Mucosa of descending colon (tissue), 3 donors: ENCODE measurements at regions not wholly inside any gene's neighbourhood (a gene's known extent, or its start where the extent isn't known, plus 50 kb on each side); places are given as distances from the start of the nearest gene placed in this dataset.

Experiments
- ATAC-seq: fragments of 200-7000 bp; cut with Tn5 transposase; one replicate; pipeline ENCODE4 v1.9.1; 2020; ENCODE audit warnings: mild to moderate bottlenecking, moderate library complexity
- DNase-seq, 3 donors: peaks; one replicate each; pipeline ENCODE4 v3.0.0-alpha.2; 2020
- H3K36me3 ChIP-seq: fragments of 200-600 bp; one replicate; pipeline ENCODE4 v1.8.0; 2021; ENCODE audit warnings: low read depth, mild to moderate bottlenecking
- H3K4me1 ChIP-seq: fragments of 200-600 bp; one replicate; pipeline ENCODE4 v1.8.0; 2021; ENCODE audit warnings: low read depth, mild to moderate bottlenecking
- H3K4me3 ChIP-seq: fragments of 200-600 bp; one replicate; pipeline ENCODE4 v1.8.0; 2021; ENCODE audit warnings: mild to moderate bottlenecking
- H3K9me3 ChIP-seq: fragments of 200-600 bp; one replicate; pipeline ENCODE4 v1.8.0; 2021; ENCODE audit warnings: mild to moderate bottlenecking
- intact Hi-C, 2 donors: fragments of 100-400 bp; cut with DNase I in 1 of 2; cut with micrococcal nuclease in 1 of 2; formaldehyde crosslinking; loops; one replicate each; pipeline versions ENCODE4 v1.11.0 to v1.11.1; 2022; cut with DNase I, micrococcal nuclease
- TF ChIP-seq, protein P1 (sequence below): fragments of 200-600 bp; IDR thresholded peaks from one replicate; pipeline ENCODE4 v1.8.0; 2022; ENCODE audit warnings: antibody characterized with exemption, mild to moderate bottlenecking
- donor health status: DM: no; HTN: no; CAD: no; lungs with moderate emphysema.
- donor health status: DM: no; HTN: no; CAD: no.
- donor health status: DM: no; HTN: yes; CAD: no.

DNA sequence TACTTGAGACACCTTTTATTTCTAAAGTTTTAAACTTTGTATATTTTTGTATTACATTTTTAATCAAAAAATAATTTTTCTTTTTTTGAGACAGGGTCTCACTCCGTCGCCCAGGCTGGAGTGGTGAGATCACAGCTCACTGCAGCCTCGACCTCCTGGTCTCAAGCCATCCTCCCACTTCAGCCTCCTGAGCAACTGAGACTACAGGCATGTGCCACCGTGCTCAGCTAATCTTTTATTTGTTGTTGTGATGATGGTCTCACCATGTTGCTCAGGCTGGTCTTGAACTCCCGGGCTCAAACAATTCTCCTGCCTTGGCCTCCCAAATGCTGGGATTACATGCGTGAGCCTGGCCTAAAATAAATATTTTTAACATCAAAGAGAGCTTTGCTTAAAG lies 218.7 kb upstream of the SH3BP4 start:
- no peaks in the 10 kb centered on the region for H3K4me1 ChIP-seq
- ATAC-seq (no peak), DNase-seq (no peak)
- no peak overlapping the region for H3K4me3 ChIP-seq
- intact Hi-C loops: no loop called here
- TF ChIP-seq, protein P1, sequence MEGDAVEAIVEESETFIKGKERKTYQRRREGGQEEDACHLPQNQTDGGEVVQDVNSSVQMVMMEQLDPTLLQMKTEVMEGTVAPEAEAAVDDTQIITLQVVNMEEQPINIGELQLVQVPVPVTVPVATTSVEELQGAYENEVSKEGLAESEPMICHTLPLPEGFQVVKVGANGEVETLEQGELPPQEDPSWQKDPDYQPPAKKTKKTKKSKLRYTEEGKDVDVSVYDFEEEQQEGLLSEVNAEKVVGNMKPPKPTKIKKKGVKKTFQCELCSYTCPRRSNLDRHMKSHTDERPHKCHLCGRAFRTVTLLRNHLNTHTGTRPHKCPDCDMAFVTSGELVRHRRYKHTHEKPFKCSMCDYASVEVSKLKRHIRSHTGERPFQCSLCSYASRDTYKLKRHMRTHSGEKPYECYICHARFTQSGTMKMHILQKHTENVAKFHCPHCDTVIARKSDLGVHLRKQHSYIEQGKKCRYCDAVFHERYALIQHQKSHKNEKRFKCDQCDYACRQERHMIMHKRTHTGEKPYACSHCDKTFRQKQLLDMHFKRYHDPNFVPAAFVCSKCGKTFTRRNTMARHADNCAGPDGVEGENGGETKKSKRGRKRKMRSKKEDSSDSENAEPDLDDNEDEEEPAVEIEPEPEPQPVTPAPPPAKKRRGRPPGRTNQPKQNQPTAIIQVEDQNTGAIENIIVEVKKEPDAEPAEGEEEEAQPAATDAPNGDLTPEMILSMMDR: no peak
- peaks cover 5% of the 10 kb centered on the region for H3K9me3 ChIP-seq
- no peaks in the 10 kb centered on the region for H3K36me3 ChIP-seq

DNA sequence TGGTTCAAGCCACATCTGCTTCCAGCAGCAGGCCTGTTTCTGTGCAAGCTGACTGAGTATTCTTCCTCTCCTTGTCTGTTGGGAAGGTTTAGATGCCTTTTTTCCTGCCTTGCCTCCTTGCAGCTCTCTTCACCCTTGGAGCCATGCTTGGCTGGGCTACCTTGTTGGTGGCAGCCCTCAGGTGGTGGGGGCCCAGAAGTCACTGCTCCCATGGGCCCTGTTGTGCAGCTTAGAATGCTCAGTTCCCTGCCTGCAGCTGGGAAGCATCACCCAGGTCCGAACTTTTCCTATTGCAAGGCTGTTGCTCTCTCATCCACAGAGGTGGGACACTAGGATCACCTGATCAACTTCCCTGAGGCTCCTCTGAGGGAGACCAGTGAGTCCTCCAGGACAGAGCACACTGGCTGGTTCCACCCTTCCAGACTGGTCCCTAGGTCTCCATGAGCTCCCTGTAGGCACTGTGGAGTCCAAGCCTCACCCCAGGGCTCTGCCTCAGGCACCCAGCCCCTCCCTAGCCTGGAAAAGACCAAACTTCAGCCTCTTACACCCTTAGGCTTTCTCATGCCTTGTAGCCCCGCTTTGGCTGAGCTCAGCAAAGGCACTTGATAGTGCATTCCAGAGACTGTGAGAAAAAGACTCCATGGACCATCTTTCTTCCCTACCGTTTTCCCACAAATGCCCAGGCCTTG lies 219.3 kb upstream of the SH3BP4 start:
- Histone ChIP-seq H3K4me1 (no peaks in the 10 kb centered on the region), H3K4me3 (no peak overlapping the region), H3K36me3 (no peaks in the 10 kb centered on the region), H3K9me3 (peaks cover 5% of the 10 kb centered on the region)
- TF ChIP-seq, protein P1: no peak
- ATAC-seq: no peak
- intact Hi-C loops: no loop called here
- DNase-seq: no peak

DNA sequence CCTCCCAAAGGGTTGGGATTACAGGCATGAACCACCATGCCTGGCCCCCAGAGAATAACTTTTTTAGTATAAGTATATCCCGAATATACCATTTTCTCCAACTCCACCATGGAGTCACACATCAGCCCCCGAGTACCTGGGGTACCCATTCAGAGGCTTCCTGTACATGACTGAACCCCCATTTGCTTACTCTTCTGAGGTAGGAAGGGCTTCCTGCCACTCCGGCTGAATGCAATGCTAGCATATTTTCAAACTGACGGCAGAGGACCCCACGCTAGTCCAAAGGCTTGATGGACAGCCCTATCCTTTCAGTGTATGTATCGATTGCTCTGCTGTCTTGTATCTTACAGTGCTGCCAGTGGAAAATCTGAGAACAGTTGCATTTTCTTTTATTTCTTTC lies 220.6 kb upstream of the SH3BP4 start:
- DNase-seq (no peak), ATAC-seq (no peak)
- Histone ChIP-seq H3K36me3 (no peaks in the 10 kb centered on the region), H3K4me1 (no peaks in the 10 kb centered on the region), H3K4me3 (no peak overlapping the region), H3K9me3 (peaks cover 5% of the 10 kb centered on the region)
- intact Hi-C loops: no loop called here
- TF ChIP-seq, protein P1: no peak

DNA sequence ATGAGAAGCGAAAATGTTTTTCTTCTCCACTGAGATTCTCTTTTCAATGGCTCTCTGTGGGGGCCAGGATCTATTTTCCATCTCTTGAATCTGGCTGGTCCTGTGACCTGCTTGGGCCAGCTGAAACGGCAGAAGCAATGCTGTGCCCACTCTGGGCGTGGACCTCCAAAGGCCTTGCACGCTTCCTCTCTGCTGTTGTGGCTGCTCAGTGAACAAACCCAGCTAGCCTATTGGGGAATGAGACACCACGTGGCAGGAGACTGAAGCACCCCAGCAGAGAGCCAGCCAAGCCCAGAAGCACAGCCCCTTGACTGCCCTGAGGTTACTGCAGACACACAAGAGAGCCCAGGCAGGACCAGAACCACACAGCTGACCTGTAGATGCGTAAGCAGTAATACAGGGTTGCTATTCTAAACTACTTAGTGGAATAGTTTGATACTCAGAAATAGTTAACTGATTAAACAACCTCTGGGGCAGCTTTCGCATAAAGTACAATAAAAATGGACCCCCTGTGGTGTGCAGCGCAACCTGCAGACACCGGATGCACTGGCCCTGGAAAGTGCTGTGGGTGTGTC lies 221.7 kb upstream of the SH3BP4 start:
- DNase-seq (no peak), ATAC-seq (no peak)
- H3K36me3 ChIP-seq: no peaks in the 10 kb centered on the region
- intact Hi-C loops: no loop called here
- H3K9me3 ChIP-seq: peaks cover 2% of the 10 kb centered on the region
- TF ChIP-seq, protein P1: no peak
- H3K4me3 ChIP-seq: no peak overlapping the region
- no peaks in the 10 kb centered on the region for H3K4me1 ChIP-seq

DNA sequence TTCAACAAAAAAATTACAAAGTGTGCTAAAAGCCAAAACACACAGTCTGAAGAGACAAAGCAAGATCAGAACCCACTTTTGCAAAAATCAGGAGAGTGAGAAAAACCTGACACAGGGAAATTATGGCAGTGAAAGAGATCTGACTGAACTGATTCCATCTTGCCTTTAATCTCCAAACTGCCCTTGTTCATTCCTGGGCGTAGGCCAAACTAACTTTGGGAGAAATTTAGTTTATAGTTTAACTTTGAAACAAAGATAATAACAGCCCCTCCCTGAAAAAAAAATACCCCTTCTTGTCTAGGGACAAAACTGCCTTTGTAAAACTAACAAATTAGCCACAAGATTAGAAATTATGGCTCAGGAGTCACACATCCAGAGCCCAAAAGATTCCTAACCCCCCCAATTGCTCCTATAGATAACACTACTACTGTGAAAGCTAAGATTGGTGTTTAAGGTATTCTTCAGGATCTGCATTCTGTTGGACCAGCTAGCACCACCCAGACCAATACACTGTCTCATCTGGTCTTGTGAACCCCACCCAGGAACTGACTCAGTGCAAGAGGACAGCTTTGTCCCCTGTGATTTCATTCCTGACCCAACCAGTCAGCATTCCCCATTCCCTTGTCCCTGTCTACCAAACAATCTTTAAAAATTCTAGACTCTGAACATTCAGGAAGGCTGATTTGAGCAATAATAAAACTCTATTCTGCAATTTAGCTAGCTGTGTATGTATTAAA lies 226.1 kb upstream of the SH3BP4 start:
- peak in 1 of 3 donors; percentile 52 for DNase-seq
- Histone ChIP-seq H3K9me3 (no peaks in the 10 kb centered on the region), H3K4me1 (no peaks in the 10 kb centered on the region), H3K4me3 (no peak overlapping the region), H3K36me3 (no peaks in the 10 kb centered on the region)
- ATAC-seq: peak; percentile 84
- intact Hi-C loops: no loop called here
- TF ChIP-seq, protein P1: no peak
